PC-9 (cell line): ENCODE measurements at regions not wholly inside any gene's neighbourhood (a gene's known extent, or its start where the extent isn't known, plus 50 kb on each side); places are given as distances from the start of the nearest gene placed in this dataset.

Experiments used
- EZH2 ChIP-seq: fragments of 200-600 bp; sonication (generic); IDR thresholded peaks from 2 replicates; pipeline ENCODE4 v1.8.0; 2017; ENCODE audit warnings: antibody characterized with exemption, low read depth
- TF ChIP-seq, protein P1 (sequence below): fragments of 200-600 bp; sonication (generic); conservative IDR thresholded peaks from 2 replicates; pipeline ENCODE4 v1.6.1; 2017; ENCODE audit warnings: mixed run types, antibody characterized with exemption, mild to moderate bottlenecking, moderate library complexity

DNA sequence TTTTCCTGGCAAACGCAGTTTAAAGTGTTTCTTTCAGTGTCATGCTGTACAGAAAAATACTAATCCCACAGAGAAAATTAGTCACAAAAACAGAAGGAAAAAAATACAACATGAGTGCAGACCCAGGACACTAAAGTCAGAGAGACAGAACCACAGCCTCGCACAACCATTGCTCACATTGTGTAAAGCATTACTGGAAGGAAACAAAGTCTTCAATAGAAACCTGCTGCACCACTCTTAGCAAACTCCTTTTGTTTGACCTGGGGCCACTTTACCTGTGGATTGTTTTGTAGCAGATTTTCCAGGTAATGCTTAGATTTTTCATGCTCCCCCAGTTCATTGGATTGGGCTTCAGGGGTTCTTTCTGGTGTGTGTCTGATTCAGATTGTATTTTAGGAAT lies 131.8 kb upstream of the TMLHE start:
- TF ChIP-seq, protein P1, sequence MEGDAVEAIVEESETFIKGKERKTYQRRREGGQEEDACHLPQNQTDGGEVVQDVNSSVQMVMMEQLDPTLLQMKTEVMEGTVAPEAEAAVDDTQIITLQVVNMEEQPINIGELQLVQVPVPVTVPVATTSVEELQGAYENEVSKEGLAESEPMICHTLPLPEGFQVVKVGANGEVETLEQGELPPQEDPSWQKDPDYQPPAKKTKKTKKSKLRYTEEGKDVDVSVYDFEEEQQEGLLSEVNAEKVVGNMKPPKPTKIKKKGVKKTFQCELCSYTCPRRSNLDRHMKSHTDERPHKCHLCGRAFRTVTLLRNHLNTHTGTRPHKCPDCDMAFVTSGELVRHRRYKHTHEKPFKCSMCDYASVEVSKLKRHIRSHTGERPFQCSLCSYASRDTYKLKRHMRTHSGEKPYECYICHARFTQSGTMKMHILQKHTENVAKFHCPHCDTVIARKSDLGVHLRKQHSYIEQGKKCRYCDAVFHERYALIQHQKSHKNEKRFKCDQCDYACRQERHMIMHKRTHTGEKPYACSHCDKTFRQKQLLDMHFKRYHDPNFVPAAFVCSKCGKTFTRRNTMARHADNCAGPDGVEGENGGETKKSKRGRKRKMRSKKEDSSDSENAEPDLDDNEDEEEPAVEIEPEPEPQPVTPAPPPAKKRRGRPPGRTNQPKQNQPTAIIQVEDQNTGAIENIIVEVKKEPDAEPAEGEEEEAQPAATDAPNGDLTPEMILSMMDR = no peak
- no peak for TF ChIP-seq EZH2
